Activated CD4-positive, alpha-beta T cell treated with anti-CD3 and anti-CD28 coated beads, Interleukin-2, amount 10 ng/mL, durations not matched to agents 7 days and 5 days (primary cell): ENCODE measurements at regions not wholly inside any gene's neighbourhood (a gene's known extent, or its start where the extent isn't known, plus 50 kb on each side); places are given as distances from the start of the nearest gene placed in this dataset.

Source experiments
- CTCF ChIA-PET: fragments of 350-600 bp; sonication (Branson Sonifier 250); formaldehyde crosslinking; loops from one replicate; lab custom pipeline; 2021; ENCODE audit warnings: antibody characterized with exemption; lab: Charles Lee
- POLR2A ChIA-PET: fragments of 350-600 bp; sonication (Branson Sonifier 250); formaldehyde crosslinking; loops from one replicate; lab custom pipeline; 2021; ENCODE audit warnings: antibody characterized with exemption; lab: Charles Lee
- DNase-seq: peaks from one replicate; pipeline ENCODE4 v3.0.0-alpha.2; 2020
- H3K27ac Mint-ChIP-seq: one replicate; pipeline ENCODE4 v1.8.0; 2021; ENCODE audit warnings: mild to moderate bottlenecking, moderate library complexity, mixed read lengths
- H3K27me3 Mint-ChIP-seq: one replicate; pipeline ENCODE4 v1.8.0; 2021; ENCODE audit warnings: mixed read lengths
- H3K36me3 Mint-ChIP-seq: one replicate; pipeline ENCODE4 v1.8.0; 2021; ENCODE audit warnings: low read depth, mixed read lengths
- H3K4me1 Mint-ChIP-seq: one replicate; pipeline ENCODE4 v1.8.0; 2021; ENCODE audit warnings: mixed read lengths
- H3K4me3 Mint-ChIP-seq: one replicate; pipeline ENCODE4 v1.8.0; 2021; ENCODE audit warnings: mild to moderate bottlenecking, moderate library complexity, mixed read lengths
- H3K9me3 Mint-ChIP-seq: one replicate; pipeline ENCODE4 v1.8.0; 2021; ENCODE audit warnings: mixed read lengths

GRCh38 chr10:21030091-21030490 is 133.0 kb upstream of the NEBL start:
- ChIA-PET CTCF (no interaction called here), POLR2A (no interaction called here)
- DNase-seq: no peak
- Mint-ChIP-seq H3K9me3 (no peaks in the 10 kb centered on the region), H3K36me3 (no peaks in the 10 kb centered on the region), H3K4me3 (no peak overlapping the region), H3K4me1 (no peaks in the 10 kb centered on the region), H3K27me3 (no peaks in the 10 kb centered on the region), H3K27ac (no peak overlapping the region)

DNA sequence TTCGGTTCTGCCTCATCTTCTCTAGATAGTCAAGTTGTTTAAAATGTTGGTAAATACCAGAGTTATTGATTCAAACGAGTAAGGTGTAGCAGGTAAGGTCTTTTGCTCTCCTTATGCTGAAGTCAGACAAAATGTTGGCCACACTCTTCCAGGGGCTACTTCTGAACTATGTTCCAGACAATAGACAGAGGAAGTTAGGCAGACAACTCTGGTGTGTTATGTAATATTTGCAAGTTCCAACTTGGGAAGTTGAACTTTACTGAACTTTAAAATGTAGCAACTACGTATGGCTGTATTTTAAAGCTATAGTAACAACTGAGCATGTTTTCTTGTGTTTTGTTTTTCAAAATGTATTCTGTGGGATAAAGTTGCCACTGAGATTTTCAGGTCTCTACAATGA is 125.7 kb upstream of the NEBL start:
- ChIA-PET CTCF (no interaction called here), POLR2A (no interaction called here)
- H3K27me3 Mint-ChIP-seq: no peaks in the 10 kb centered on the region
- no peaks in the 10 kb centered on the region for H3K4me1 Mint-ChIP-seq
- no peak overlapping the region for H3K27ac Mint-ChIP-seq
- H3K36me3 Mint-ChIP-seq: no peaks in the 10 kb centered on the region
- no peak overlapping the region for H3K4me3 Mint-ChIP-seq
- H3K9me3 Mint-ChIP-seq: no peaks in the 10 kb centered on the region
- DNase-seq: no peak

DNA sequence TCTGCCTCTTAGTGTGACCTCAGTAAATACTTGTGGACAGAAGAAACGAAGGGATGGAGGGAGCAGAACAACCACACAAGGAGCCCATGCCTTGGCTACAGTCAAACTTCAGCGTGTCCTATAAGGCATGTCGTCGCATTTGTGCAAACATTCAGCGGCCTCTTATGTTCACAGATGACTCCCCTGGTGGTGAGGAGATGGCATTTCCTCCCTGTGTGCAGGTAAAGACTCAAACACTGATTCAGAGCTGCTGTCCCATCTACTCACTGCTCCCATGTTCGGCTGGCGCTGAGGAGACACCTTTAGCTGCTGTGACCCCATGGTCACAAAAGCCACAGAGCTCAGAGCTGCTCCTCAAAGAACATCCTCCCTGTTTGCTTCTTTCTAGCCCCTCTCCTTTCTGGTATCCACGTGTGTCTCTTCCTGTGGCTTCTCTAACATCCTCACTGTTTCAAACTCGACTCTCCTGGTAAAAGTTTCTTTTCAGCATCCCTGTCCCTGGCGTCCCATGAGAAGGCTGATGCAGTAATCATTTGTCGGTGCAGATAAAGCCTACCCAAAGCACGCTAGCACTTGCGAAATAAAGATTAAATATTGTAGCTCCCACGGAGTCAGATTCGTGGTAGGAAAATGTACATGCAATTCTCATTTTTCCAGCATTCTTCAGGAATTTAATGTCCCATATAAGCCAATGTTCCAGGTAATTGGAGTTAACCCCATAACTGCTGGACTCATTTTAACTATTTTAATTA is 124.9 kb upstream of the NEBL start:
- Mint-ChIP-seq H3K9me3 (no peaks in the 10 kb centered on the region), H3K36me3 (no peaks in the 10 kb centered on the region), H3K27me3 (no peaks in the 10 kb centered on the region), H3K4me1 (no peaks in the 10 kb centered on the region), H3K4me3 (no peak overlapping the region), H3K27ac (no peak overlapping the region)
- ChIA-PET CTCF (no interaction called here), POLR2A (no interaction called here)
- DNase-seq: no peak

- Mint-ChIP-seq H3K9me3 (no peaks in the 10 kb centered on the region), H3K27me3 (no peaks in the 10 kb centered on the region), H3K27ac (no peak overlapping the region), H3K4me1 (no peaks in the 10 kb centered on the region), H3K4me3 (no peak overlapping the region), H3K36me3 (no peaks in the 10 kb centered on the region)
- ChIA-PET POLR2A (no interaction called here), CTCF (no interaction called here)
- no peak for DNase-seq
These were observed 124.1 kb upstream of the NEBL start for GRCh38 chr10:21021231-21021630.

GRCh38 chr10:21020545-21020944 is 123.4 kb upstream of the NEBL start:
- no peaks in the 10 kb centered on the region for H3K27me3 Mint-ChIP-seq
- ChIA-PET CTCF (no interaction called here), POLR2A (no interaction called here)
- H3K4me1 Mint-ChIP-seq: no peaks in the 10 kb centered on the region
- H3K4me3 Mint-ChIP-seq: no peak overlapping the region
- H3K27ac Mint-ChIP-seq: no peak overlapping the region
- no peaks in the 10 kb centered on the region for H3K9me3 Mint-ChIP-seq
- H3K36me3 Mint-ChIP-seq: no peaks in the 10 kb centered on the region
- DNase-seq: peak; percentile 16

- no peaks in the 10 kb centered on the region for H3K9me3 Mint-ChIP-seq
- CTCF ChIA-PET: interaction anchor here (1.5 kb wide), 1 partner anchor 10 kb away, joined by 4 read pairs; no protein-coding TSS in a partner anchor
- H3K4me3 Mint-ChIP-seq: no peak overlapping the region
- no peak overlapping the region for H3K27ac Mint-ChIP-seq
- POLR2A ChIA-PET: no interaction called here
- H3K36me3 Mint-ChIP-seq: no peaks in the 10 kb centered on the region
- no peaks in the 10 kb centered on the region for H3K27me3 Mint-ChIP-seq
- no peak for DNase-seq
- H3K4me1 Mint-ChIP-seq: no peaks in the 10 kb centered on the region
These were observed 122.3 kb upstream of the NEBL start for GRCh38 chr10:21019436-21019835.

- DNase-seq: no peak
- H3K36me3 Mint-ChIP-seq: no peaks in the 10 kb centered on the region
- CTCF ChIA-PET: interaction anchor here (0.5 kb wide), 1 partner anchor 928 kb away, joined by 4 read pairs; no protein-coding TSS in a partner anchor
These were observed 118.7 kb upstream of the NEBL start for GRCh38 chr10:21015851-21016250.

GRCh38 chr10:21014141-21014540 is 117.0 kb upstream of the NEBL start:
- POLR2A ChIA-PET: no interaction called here
- no peak overlapping the region for H3K4me3 Mint-ChIP-seq

More at GRCh38 chr10:21015851-21016250, 118.7 kb upstream of the NEBL start:
- POLR2A ChIA-PET: no interaction called here
- Mint-ChIP-seq H3K27me3 (no peaks in the 10 kb centered on the region), H3K4me3 (no peak overlapping the region), H3K27ac (no peak overlapping the region), H3K9me3 (no peaks in the 10 kb centered on the region), H3K4me1 (no peaks in the 10 kb centered on the region)

DNA sequence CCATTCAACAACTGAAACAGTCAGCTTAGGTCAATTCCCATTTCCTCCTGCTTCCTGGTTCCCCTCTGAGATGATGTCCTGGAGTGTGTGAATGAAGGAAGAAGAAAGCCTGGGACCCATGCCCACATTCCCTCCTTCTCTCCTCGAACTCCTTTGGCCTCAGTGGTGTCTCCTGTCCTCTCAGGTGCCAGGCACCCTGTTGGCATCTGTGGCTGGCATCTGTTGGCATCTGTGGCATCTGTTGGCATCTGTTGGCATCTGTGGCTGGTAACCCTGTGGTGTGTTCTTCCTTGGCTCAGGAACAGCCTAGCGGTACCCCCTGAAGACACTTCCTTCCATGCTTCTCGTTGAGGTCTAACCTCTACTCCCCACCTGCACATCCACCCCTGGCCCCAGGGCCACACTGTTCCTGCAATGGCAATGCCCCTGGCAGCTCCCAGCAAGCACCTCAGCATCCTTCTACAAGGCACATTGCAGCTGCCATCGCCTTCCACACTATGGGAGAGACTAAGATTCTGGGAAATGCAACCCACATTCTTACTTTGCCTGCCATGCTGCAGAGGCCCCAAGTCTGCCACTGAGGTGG is 114.4 kb upstream of the NEBL start:
- no peak overlapping the region for H3K27ac Mint-ChIP-seq

More at GRCh38 chr10:21014141-21014540, 117.0 kb upstream of the NEBL start:
- CTCF ChIA-PET: no interaction called here
- DNase-seq: no peak
- no peak overlapping the region for H3K27ac Mint-ChIP-seq
- H3K27me3 Mint-ChIP-seq: no peaks in the 10 kb centered on the region
- no peaks in the 10 kb centered on the region for H3K9me3 Mint-ChIP-seq
- H3K36me3 Mint-ChIP-seq: no peaks in the 10 kb centered on the region
- H3K4me1 Mint-ChIP-seq: no peaks in the 10 kb centered on the region

DNA sequence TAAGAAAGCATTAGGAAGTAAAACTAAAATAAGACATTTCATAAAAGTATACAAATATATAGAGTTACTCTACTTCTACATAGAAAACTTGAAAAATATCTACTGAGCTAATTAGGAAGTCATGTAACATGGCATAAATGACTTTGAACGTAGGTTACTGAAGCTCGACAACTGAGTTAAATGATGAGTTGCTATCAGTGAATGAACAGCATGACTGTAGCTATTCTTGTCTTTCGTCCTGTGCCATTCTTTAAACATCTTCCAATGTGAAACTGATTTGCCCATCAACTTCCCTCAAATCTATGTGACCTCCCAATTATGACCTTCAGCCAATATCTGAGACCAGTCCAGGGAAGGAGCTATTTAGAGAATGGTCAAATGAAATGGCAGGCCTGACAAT is 113.5 kb upstream of the NEBL start:
- ChIA-PET CTCF (interaction anchor here (2.0 kb wide), 1 partner anchor 8 kb away, joined by 4 read pairs; no protein-coding TSS in a partner anchor), POLR2A (no interaction called here)
- no peaks in the 10 kb centered on the region for H3K4me1 Mint-ChIP-seq
- H3K27me3 Mint-ChIP-seq: no peaks in the 10 kb centered on the region
- H3K9me3 Mint-ChIP-seq: no peaks in the 10 kb centered on the region
- DNase-seq: no peak
- H3K27ac Mint-ChIP-seq: no peak overlapping the region
- H3K4me3 Mint-ChIP-seq: no peak overlapping the region
- H3K36me3 Mint-ChIP-seq: no peaks in the 10 kb centered on the region

More for the DNA sequence above, 114.4 kb upstream of the NEBL start:
- POLR2A ChIA-PET: no interaction called here
- Mint-ChIP-seq H3K9me3 (no peaks in the 10 kb centered on the region), H3K4me3 (no peak overlapping the region), H3K27me3 (no peaks in the 10 kb centered on the region), H3K36me3 (no peaks in the 10 kb centered on the region), H3K4me1 (no peaks in the 10 kb centered on the region)
- DNase-seq: no peak
- CTCF ChIA-PET: no interaction called here

DNA sequence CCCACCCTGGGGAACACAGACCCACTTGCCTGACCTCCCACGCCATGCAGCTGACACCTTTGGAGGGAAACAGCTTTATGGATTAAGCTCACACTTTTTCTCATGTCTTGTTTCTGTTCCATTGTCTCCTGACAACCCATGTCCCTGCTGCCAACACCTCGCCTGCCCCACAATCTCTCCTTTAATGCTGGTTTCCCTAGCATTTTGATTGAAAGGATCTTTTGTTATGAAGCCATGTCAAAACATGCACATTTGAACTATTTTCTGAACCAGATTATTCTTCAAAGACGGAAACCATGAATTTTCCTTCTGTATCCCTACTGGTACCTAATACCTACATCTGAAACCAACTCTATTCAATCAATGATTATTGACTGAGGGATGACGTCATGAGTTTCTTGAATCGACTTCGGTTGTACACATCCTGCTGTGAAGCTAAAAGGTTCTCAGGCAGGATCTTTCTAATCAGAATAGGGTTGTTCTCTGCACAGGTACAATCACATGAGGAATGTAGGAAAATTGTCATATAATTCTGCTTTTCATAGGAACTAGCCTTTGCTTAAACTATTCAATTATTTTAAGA is 106.2 kb upstream of the NEBL start:
- ChIA-PET POLR2A (no interaction called here), CTCF (interaction anchor here (0.6 kb wide), 1 partner anchor 1961 kb away, joined by 3 read pairs; no protein-coding TSS in a partner anchor)
- no peaks in the 10 kb centered on the region for H3K9me3 Mint-ChIP-seq
- no peak for DNase-seq
- no peaks in the 10 kb centered on the region for H3K4me1 Mint-ChIP-seq
- no peaks in the 10 kb centered on the region for H3K36me3 Mint-ChIP-seq
- no peak overlapping the region for H3K4me3 Mint-ChIP-seq
- H3K27ac Mint-ChIP-seq: no peak overlapping the region
- no peaks in the 10 kb centered on the region for H3K27me3 Mint-ChIP-seq

DNA sequence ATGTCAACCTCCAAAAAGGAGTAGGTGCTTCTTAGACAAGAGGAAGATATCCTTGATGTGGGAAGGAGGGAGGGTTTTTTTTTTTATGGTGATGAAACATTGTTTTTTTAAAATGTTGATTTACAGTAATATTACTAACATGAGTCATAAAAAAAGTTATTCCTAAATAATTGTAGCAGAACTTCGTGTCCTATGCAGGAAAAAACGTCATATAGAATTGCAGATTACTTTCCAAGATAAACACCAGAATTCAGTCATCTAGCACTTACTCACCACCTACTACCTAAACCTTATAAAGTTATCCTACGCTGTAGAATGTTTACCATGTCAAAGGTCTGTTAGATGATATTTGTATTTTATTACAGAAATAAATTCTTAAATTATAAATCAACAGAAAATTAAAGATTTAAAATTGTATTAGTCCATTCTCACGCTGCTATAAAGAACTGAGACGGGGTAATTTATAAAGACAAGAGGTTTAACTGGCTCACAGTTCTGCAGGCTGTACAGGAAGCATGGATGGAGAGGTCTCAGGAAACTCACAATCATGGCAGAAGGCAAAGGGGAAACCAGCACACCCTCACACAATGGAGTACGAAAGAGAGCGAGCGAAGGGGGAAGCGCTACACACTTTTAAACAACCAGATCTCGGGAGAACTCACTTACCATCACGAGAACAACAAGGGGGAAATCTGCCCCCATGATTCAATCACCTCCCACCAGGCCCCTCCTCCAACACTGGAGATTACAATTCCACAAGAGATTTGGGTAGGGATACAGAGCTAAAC is 105.2 kb upstream of the NEBL start:
- CTCF ChIA-PET: no interaction called here
- Mint-ChIP-seq H3K9me3 (no peaks in the 10 kb centered on the region), H3K4me3 (no peak overlapping the region), H3K27me3 (no peaks in the 10 kb centered on the region), H3K4me1 (no peaks in the 10 kb centered on the region), H3K27ac (no peak overlapping the region), H3K36me3 (no peaks in the 10 kb centered on the region)
- POLR2A ChIA-PET: no interaction called here
- DNase-seq: no peak

DNA sequence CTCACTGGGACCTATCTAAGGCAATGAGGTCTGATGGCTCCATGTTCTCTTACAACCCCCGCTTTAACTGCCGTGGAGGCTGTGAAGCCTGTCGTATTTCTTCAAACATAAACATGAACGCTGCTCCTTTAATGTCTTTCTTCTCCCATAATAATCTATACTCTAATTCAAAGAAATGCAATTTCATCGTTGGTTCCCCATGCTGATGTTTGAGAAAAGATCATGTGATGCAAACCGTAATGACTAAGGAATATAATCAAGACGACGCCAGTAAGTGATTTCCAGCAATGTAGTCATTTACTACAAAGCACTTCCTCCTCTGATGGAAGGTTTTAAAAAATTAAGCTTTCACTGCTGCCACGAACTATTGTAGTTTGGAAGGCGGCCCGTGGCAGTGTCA is 102.6 kb upstream of the NEBL start:
- Mint-ChIP-seq H3K36me3 (no peaks in the 10 kb centered on the region), H3K27ac (no peak overlapping the region), H3K27me3 (no peaks in the 10 kb centered on the region), H3K4me3 (no peak overlapping the region), H3K9me3 (no peaks in the 10 kb centered on the region), H3K4me1 (no peaks in the 10 kb centered on the region)
- CTCF ChIA-PET: no interaction called here
- POLR2A ChIA-PET: no interaction called here
- DNase-seq: no peak
